Colon (tissue), 2 donors: ENCODE measurements at regions not wholly inside any gene's neighbourhood (a gene's known extent, or its start where the extent isn't known, plus 50 kb on each side); places are given as distances from the start of the nearest gene placed in this dataset.

Experiments used
- FAIRE-seq: peaks from 2 replicates; lab custom pipeline; 2012; peaks lifted over from hg19 to GRCh38; lab: Jason Lieb, UNC
- donor health status: control.
- donor health status: control.

DNA sequence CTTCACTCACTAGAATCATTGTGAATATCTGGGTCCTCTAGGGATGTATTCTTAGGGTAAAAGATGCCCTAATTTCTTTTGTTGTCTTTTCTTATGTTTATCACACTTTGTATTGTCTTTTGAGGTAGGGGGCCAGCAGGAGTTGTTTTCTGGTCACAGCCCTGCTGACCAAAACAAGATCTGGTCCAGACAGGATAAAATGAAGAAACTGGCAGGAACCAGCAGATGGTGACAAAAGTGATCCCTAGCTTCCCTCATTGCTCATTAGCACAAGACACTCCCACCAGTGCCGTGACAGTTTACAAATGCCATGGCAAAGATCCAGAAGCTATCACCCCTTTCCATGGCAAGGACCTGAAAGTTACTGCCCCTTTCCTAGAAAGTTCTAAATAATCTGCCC lies 81.7 kb upstream of the CCDC85A start:
- no peak for FAIRE-seq

DNA sequence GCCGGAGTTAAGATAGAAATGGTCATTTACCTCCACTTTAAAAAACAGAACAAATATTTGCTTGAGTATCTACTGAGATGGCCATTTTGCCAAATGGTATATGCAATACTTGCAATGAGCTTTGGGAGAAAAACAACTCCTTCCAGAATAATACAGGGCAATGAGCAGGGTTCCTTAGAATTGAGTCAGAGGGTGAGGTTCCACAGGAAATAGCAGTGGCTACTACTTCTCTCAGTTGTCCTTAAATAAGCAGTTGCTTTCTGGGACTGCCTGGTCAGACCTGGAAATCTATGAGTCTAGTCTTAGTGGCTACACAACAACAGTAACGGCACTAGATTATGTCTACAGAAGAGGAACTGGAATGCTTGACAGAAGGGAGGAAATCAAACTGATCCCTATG lies 80.9 kb upstream of the CCDC85A start:
- FAIRE-seq: no peak

DNA sequence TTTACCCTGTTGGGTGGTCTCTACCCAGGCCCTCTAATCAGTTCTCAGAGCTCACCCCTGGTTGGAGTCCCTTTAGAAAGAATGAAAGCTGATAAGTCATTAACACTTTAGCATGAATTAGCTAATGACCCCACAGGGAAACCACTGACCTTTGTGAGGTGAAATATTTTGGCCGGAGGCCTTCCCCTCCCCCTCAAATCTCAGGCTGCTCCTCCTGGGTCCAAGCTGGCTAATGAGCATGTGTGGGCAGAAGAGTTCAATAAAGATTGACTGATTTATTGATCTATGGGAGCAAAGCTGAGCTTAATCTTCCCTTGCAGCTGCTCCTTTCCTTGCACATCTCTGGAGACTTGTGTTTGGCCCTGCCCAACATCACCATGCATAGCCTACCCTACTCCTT lies 78.8 kb upstream of the CCDC85A start:
- no peak for FAIRE-seq

DNA sequence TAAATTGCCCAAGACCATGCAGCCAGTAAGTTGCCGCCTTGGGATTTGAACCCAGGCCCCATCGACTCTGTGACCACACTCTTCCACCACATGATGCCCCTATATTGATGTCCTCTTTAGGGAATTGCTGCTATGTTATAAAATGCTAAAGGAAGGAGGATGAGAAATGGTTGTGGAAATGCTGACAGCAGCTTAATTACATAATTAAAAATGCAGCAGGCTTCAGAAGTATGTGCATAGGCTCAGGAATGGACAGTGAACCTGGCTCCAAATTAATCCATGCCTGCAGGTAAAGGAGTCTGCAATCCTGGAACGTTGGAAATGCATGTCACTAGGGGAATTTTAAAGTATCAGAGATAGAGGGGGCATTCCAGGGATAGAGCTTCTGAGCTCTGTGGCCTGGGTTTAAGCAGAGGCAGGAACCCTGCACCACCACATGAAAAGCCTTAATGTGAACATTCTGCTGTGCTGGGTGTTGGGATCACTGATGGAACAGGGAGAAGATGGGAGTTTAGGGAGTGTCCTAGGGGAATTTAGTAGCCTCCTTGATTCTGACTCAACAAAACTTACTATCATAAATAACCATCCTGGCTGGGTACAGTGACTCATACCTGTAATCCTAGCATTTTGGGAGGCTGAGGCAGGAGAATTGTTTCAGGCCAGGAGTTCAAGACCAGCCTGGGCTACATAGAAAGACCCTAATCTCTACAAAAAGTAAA lies 76.1 kb upstream of the CCDC85A start:
- no peak for FAIRE-seq

DNA sequence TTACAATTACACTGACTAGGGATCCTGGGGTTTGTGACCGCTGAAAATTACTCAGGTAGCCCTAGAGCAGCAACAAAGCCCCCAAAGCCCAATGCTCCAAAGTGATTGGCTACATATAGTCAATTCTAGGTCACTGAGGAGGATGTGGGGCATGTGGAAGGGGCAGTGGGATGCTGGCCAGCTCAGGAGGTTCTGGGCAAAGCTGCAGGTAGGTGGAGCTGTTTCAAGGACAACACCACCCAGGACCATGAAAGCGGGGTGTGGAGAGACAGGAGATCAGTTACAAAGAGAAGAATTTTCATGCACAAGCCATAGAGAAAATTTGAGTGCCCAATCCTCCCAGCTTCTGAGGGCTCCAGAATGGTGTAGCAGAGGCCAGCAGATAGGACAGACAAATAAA lies 75.0 kb upstream of the CCDC85A start:
- no peak for FAIRE-seq

DNA sequence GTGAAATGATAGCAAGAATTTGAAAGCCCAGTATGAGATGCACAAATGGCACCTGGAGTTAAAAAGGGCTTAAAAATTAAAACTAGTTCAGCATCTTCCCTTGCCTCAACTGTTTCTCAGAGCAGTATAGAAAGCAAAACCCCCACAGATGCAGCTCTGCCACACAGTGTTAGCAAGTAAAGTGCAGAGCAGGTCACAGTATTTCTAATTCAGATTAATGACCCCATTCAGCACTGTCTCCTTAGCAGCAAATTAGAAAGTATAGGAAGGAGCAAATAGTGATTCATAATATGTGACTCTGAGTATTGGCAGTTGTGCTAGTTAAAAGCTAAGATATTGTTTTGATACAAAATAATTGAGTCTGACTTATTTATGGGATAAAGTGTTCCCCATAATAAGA lies 73.8 kb upstream of the CCDC85A start:
- no peak for FAIRE-seq

DNA sequence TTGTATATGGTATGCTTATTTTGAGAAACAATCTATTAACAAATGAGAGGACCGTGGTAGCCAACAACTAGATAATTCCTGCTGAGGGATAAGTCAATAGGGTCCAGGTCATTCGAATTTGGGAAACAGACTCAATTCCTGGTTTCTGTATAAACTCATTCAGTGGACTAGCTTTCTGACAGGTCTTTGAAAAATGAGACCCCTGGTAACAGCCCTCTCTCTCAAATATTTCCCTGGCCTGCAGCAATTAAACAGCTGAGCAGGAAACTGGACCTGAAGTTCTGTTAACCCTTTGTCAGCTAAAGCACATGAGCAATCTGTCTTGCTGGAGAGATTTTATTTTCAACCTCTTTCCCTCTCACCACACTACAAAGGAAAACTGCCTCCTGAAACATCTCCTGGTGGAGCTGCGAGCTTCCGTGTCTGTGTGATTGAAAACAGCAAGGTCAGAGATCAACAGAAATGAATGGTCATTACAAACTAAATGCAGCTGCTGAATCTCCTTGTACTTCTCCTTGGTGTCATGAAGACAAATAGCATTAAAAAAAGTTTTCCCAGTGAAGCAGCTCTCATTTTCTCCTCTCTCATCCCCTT lies 70.3 kb upstream of the CCDC85A start:
- no peak for FAIRE-seq

DNA sequence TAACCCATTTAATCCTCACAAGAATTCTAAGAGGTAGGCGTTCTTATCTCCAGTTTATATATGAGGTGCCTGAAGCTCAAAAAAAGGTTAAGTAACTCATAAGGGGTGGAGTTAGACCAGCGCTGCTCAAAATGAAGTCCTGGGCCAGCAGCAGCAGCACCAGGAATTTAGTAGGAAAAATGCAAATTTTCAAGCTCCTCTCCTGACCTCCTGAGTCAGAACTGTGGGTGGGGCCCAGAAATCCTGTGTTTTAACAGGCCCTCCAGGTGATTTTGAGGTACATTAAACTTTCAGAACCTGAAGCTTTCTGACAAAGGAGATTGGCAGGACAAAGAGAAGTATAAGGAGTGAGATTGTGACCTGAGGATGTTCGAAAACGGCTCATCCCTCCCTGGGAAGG lies 66.0 kb upstream of the CCDC85A start:
- FAIRE-seq: no peak

DNA sequence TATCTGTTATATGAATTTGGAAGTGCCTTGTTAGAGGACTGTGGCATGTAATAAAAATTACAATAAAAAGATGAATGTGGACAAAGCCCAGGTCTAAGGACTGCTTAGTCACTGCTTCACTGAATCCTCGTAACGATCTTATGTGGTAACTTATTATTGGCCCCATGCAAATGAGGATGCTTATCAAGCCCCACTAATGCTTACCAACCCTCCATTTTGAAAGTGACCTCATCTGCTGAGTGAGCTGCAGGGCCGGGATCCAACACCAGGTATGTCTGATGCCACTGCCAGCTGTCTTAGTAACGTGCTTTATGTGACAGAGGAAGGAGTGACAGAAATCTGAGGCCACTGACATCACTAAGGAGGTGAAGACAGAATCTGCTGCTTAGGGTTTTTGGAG lies 65.3 kb upstream of the CCDC85A start:
- FAIRE-seq: no peak

DNA sequence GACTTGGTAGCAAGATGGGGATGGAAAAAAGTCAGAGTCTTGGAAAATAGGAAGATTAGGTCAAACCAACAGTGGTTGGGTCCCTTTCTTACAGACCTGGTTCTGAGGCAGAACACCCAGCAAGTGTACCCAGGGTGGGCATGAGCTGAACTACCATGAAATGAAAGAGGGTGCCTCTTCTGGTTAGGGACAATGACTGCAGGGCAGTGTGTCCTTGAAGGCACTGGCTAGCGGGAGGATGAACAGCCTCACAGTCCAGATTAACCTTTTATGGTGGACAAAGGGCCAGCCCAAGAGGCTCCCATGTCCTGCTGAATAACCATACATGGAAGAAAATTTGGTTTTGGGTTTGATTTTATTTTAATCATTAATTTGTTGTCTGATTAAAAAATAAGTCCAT lies 61.8 kb upstream of the CCDC85A start:
- no peak for FAIRE-seq

DNA sequence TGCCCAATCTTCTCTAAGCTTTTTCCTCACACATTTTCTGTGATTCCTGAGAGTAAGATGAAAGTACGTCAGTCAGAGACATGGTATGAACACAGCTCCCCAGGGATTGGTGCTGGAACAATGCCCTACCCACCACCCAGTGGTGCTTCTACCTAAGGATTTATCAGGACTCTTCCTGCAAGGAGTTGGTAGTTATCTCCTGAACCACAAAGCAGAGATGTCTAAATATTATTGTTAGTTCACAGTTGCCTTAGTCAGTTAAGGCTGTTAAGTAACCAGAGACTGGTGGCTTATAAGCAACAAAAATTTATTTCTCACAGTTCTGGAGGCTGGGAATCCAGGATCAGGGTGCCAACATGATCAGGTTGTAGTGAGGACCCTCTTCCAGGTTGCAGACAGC lies 60.3 kb upstream of the CCDC85A start:
- no peak for FAIRE-seq

DNA sequence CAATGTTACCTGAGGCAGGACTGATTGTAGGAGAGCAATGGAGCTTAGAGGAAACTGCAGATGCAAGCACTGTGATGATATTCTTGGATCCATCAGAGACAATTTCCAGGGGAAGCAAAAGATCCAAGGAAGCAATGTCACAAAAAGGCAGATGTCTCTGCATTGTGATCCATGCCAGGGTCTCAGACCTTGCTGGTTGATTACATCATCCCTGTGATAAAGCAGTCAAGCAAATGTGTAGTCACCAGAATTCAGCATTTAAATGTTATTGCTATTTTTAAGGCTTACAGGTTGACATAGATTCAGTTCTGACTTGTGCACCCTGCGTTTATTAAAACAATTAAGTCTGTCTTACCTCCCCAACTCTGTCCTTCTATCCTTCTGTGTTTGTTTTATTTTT lies 56.8 kb upstream of the CCDC85A start:
- no peak for FAIRE-seq

DNA sequence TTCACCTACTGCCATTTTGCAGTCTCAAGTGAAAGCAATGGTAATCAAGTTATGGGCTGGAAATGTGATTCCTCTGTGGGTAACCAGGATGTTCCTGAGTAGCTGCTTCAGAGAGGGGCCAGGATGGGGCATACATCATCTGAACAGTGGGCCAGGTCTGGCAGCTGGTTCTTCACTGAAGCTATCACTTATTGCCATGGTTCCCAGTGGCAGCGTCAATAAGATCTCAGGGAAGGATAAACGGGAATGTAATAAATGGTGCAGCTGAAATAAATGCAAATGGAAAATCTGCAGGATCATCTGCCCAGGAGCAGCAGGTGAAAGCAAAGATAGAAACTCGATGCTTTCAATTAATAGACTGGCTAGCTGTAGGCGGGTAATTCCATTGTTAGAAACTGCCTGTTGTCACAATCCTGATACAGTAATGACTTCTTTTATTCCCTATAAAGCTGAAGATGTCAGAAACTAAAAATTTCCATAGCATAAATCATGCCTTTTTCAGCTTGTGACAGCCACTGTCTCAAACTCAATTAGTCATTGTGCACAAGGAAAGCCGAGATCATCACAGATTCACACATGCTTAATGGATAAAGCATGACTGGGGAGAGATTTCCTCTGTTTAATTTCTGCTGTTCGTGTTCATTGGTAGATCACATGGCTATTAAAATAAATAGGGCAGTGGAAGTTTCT lies 56.2 kb upstream of the CCDC85A start:
- FAIRE-seq: no peak

DNA sequence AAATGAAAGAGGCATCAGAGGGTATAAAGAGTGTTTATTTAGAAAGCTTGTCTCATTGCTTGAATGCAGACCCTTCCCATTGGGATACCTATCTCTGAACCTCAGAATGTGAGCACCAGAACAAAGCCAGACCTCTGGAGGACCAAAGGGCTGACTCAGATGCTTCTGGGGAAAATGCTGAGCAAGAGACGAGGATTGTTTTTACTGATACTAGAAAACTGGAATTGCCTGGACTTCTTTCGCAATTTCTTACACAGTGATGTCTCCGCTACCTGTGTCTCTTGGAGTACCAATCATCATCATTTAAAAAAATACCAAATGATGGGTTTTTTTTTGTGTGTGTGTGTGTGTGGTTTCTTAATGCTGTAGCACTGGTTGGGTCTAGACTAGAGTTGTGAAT lies 55.6 kb upstream of the CCDC85A start:
- no peak for FAIRE-seq

DNA sequence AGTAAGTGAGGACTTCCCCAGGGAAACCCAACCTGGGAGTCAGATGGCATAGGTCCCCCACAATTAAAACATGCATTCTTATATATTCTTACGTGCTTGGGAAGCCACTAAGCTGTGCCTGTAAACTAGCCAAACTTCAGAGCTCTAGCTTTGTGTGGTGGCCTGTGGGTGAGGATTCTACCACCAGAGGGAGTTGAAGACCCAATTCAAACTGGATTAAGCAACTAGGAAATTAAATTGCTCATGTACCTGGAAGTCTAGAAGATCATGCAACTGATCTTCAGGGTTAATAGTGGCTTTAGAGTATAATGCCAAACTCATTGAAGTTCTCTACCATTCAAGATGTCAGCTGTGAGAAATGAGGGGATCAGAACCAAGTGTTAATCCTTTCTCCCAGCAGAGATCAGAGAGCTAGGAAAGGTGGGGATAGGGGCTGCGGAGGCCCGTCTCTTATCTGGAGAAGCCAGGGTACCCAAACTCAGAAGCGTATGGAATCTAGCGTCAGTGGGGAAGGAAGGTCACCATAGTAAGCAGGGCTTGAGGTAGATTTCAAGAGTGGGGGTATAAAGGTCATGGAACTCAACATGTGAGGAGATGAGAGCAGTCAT lies 53.2 kb upstream of the CCDC85A start:
- FAIRE-seq: no peak

DNA sequence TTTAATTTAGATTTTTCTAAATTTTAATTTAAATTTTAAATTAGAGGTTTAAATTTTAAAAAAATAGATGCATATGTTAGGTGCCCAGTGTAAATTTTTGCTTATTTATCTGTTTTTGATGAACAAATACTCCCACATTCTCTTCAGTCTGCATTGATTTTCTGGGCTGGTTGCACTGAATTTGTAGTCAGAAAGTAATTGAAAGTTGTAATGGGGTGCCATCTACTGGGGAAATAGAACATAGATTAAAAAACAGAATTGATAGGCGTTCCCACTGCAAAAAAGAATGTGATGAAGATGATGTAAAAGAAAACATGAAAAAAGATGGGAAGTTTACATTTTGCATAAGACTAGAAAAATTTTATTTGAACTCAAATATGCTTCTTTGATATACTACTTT lies 51.7 kb upstream of the CCDC85A start:
- no peak for FAIRE-seq

DNA sequence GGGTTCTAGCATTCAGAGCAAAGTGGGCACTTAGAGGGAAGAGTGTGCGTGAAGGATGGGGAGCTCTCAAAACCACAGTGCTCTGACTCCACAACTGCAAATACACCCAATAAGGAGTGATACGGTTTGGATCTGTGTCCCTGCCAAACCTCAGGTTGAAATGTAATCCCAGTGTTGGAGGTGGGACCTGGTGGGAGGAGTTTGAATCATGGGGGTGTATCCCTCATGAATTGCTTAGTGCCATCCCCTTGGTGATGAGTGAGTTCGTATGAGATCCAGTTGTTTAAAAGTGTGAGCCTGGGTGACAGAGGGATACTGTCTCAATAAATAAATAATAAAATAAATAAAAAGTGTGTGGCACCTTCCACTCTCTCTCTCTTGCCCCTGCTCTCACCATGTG lies 50.3 kb upstream of the CCDC85A start:
- FAIRE-seq: no peak

DNA sequence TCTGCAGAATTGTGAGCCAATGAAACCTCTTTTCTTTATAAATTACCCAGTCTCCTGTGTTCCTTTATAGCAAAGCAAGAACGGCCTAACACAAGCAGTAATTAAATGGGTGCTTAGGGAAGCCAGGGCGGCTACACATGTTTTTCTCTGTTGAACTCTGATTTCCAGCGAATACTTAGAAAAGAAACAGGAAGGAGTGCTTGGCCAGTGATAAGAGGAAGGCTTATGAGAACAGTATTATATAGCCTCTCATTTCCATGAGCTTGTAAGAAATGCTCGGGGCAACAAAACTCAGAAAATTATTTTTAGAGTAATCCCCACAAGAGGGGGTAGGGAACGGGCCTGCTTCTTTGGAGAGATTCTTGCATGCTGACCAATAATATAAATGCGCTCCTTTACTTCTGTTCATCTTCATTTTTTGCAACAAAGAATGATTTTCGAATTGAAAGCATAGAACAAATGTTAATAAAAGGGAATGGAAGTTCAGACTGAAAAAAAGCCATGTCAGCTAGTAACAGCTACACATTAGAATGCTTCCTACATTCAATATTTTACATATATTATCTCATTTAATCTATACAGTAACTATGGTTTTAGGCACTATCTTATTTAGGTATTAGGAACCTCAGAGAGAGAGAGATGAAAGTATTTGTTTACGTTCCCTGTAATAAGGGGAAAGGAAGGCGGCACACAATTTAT lies 49.7 kb upstream of the CCDC85A start:
- no peak for FAIRE-seq
